ENCODE measurements at regions not wholly inside any gene's neighbourhood (a gene's known extent, or its start where the extent isn't known, plus 50 kb on each side); places are given as distances from the start of the nearest gene placed in this dataset.

DNA sequence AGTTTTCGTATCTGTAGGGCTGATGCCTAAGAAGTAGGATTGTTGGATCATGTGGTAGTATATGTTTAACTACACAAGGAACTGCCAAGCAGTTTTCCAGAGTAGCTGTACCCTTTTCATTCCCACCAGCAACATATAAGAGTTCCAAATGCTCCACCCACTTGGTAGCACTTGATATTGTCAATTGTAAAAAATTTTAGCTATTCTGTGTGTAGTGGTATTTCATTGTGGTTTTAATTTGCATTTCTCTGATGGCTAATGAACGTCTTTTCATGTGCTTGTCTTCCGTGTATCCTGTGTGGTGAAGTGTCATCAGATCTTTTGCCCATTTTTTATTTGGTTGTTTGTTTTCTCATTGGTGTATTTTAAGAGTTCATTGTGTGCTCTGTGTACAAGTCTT lies 69.7 kb downstream of the TANC2 start:
- Histone ChIP-seq H4K20me1 (ENCODE audit: insufficient read depth) (peaks cover 20% of the 10 kb centered on the region), H3K9me2 (no peaks in the 10 kb centered on the region), H3K4me1 (ENCODE audit: control insufficient read depth in 1 of 2, insufficient read depth in 2 of 2, low read depth in 1 of 2, low read length in 1 of 2) (peaks cover 19 to 29% of the 10 kb centered on the region in 2 experiments; a peak in 3 of 4 replicates), H3K4me2 (no peak overlapping the region), H3K27ac (ENCODE audit: low read depth in 2 of 2, low read length in 1 of 2) (peak overlapping the region in 1 of 2 experiments; percentile 20; a peak in 2 of 4 replicates), H3K9ac (no peak overlapping the region), H3K36me3 (replicated peaks in 1 of 2; ENCODE audit: control insufficient read depth in 1 of 2, insufficient read depth in 2 of 2, low read length in 1 of 2) (peaks cover 11 to 21% of the 10 kb centered on the region in 2 experiments), H3K79me2 (ENCODE audit: insufficient read depth) (peaks cover 93% of the 10 kb centered on the region), H3K9me3 (no peaks in the 10 kb centered on the region), H2AFZ (ENCODE audit: low read depth) (no peak overlapping the region), H3K4me3 (ENCODE audit: low read depth in 2 of 2, low read length in 1 of 2) (no peak overlapping the region), H3F3A (replicated peaks; ENCODE audit: insufficient read depth) (peaks cover 21% of the 10 kb centered on the region), H3K27me3 (ENCODE audit: insufficient read depth) (no peaks in the 10 kb centered on the region)
- POLR2A ChIA-PET = no interaction called here
- 73% methylated on average over 3 of the region's 3 CpGs for WGBS (ENCODE audit: low lambda C conversion rate)
- CTCF ChIA-PET = no interaction called here
- no peak for TF ChIP-seq NRF1 (IDR thresholded peaks at IDR 0.05; ENCODE audit: low read depth, low read length)
- TF ChIP-seq ZBTB33 (IDR thresholded peaks at IDR 0.05; ENCODE audit: borderline replicate concordance, low read depth) = 0 out of 2 replicates have a peak, but pooled peaks have one; percentile 2
- no peak for DNase-seq

- POLR2A ChIA-PET = no interaction called here
- Histone ChIP-seq H3K36me3 (replicated peaks in 1 of 2; ENCODE audit: control insufficient read depth in 1 of 2, insufficient read depth in 2 of 2, low read length in 1 of 2) (peaks cover 5 to 6% of the 10 kb centered on the region in 2 experiments), H3K4me1 (ENCODE audit: control insufficient read depth in 1 of 2, insufficient read depth in 2 of 2, low read depth in 1 of 2, low read length in 1 of 2) (peaks cover 24 to 36% of the 10 kb centered on the region in 2 experiments; a peak in 3 of 4 replicates), H4K20me1 (ENCODE audit: insufficient read depth) (peaks cover 28% of the 10 kb centered on the region), H3F3A (replicated peaks; ENCODE audit: insufficient read depth) (peaks cover 19% of the 10 kb centered on the region), H3K79me2 (ENCODE audit: insufficient read depth) (peaks cover 93% of the 10 kb centered on the region), H3K4me3 (ENCODE audit: low read depth in 2 of 2, low read length in 1 of 2) (peak overlapping the region; percentile 13 to 28), H3K9me2 (no peaks in the 10 kb centered on the region), H3K4me2 (peak overlapping the region; percentile 44), H3K27ac (ENCODE audit: low read depth in 2 of 2, low read length in 1 of 2) (peak overlapping the region in 1 of 2 experiments; percentile 59; a peak in 2 of 4 replicates), H3K27me3 (ENCODE audit: insufficient read depth) (no peaks in the 10 kb centered on the region), H3K9me3 (no peaks in the 10 kb centered on the region), H2AFZ (ENCODE audit: low read depth) (no peak overlapping the region), H3K9ac (no peak overlapping the region; the same call in 1 of the 2 replicates)
- peak; percentile 36; the same call in 1 of the 2 replicates for TF ChIP-seq GATA2 (CRISPR knock-in tag; IDR thresholded peaks at IDR 0.05)
- TF ChIP-seq FOXM1 (IDR thresholded peaks at IDR 0.05; ENCODE audit: low read depth) = no peak
- no peak for TF ChIP-seq RFX5 (IDR thresholded peaks at IDR 0.05; ENCODE audit: low read length)
- CTCF ChIA-PET = interaction anchor here (0.7 to 1.9 kb wide), 5 partner anchors 8 to 399 kb away, joined by 3 to 5 read pairs (median 3); no protein-coding TSS in a partner anchor
- WGBS (ENCODE audit: low lambda C conversion rate) = 56% methylated on average over 4 of the region's 4 CpGs
- DNase-seq = no peak
These were observed 73.3 kb downstream of the TANC2 start for GRCh38 chr17:63039342-63039741.

DNA sequence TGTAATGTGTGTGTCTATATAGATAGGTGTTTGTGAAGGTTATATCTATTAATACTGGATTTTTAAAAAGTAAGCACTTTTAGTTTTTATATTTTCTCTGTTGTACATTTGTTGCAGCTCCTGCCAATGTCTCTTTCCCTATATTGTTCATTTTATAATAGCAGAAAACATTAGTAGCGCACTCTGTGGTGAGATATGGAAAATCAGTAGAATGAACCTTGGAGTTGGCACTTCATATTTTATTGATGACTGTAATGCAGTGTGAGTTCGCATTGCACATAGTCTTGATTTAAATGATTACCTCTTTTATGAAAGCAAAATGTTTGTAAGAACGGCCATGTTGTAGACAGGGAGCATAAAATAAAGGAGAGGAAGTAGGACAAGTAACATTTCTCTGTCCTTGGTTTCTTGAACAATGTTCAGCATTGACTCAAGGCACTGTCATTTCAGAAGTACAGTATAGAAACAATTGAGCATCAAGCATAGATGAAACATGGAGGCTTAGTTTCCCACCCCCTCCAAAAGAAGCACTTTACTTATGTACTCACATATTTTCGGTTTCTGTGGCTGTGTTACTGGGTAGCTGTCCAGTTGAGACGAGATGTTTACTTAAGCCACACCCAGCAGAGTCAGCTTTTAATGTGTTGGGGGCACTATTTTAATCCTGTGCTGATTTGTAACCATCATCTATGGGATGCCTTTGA lies 74.0 kb downstream of the TANC2 start:
- no peak overlapping the region for H2AFZ ChIP-seq (ENCODE audit: low read depth)
- H4K20me1 ChIP-seq (ENCODE audit: insufficient read depth) = peaks cover 28% of the 10 kb centered on the region
- TF ChIP-seq REST (IDR thresholded peaks at IDR 0.05; ENCODE audit: low read depth, low read length) = peak; percentile 58; the same call in 1 of the 2 replicates
- 0 out of 2 replicates have a peak, but pooled peaks have one; percentile 12 for TF ChIP-seq FOSL2 (IDR thresholded peaks at IDR 0.05; ENCODE audit: borderline replicate concordance, low read depth)
- no peak for TF ChIP-seq NFIC (IDR thresholded peaks at IDR 0.05; ENCODE audit: borderline replicate concordance)
- peak; percentile 19; the same call in 1 of the 2 replicates for TF ChIP-seq CTCF (IDR thresholded peaks at IDR 0.05)
- no peak for TF ChIP-seq FOXM1 (IDR thresholded peaks at IDR 0.05; ENCODE audit: low read depth)
- TF ChIP-seq TCF12 (IDR thresholded peaks at IDR 0.05) = no peak

More for the DNA sequence above, 74.0 kb downstream of the TANC2 start:
- peaks cover 21% of the 10 kb centered on the region for H3F3A ChIP-seq (replicated peaks; ENCODE audit: insufficient read depth)
- WGBS (ENCODE audit: low lambda C conversion rate) = 73% methylated on average over 5 of the region's 5 CpGs
- H3K27me3 ChIP-seq (ENCODE audit: insufficient read depth) = no peaks in the 10 kb centered on the region
- POLR2A ChIA-PET = interaction anchor here (0.6 kb wide), 1 partner anchor 390 kb away, joined by 3 read pairs; no protein-coding TSS in a partner anchor
- H3K9ac ChIP-seq = no peak overlapping the region
- H3K4me2 ChIP-seq = peak overlapping the region; percentile 44
- H3K79me2 ChIP-seq (ENCODE audit: insufficient read depth) = peaks cover 97% of the 10 kb centered on the region
- peaks cover 0 to 5% of the 10 kb centered on the region in 2 experiments for H3K36me3 ChIP-seq (replicated peaks in 1 of 2; ENCODE audit: control insufficient read depth in 1 of 2, insufficient read depth in 2 of 2, low read length in 1 of 2)
- no peak for DNase-seq
- H3K4me3 ChIP-seq (ENCODE audit: low read depth in 2 of 2, low read length in 1 of 2) = no peak overlapping the region
- peak overlapping the region; percentile 2 to 14; a peak in 3 of 4 replicates for H3K27ac ChIP-seq (ENCODE audit: low read depth in 2 of 2, low read length in 1 of 2)
- H3K9me3 ChIP-seq = no peaks in the 10 kb centered on the region
- CTCF ChIA-PET = interaction anchor here (0.6 to 1.9 kb wide), 11 partner anchors 9 to 400 kb away, joined by 3 to 6 read pairs (median 3); no protein-coding TSS in a partner anchor
- H3K9me2 ChIP-seq = no peaks in the 10 kb centered on the region
- H3K4me1 ChIP-seq (ENCODE audit: control insufficient read depth in 1 of 2, insufficient read depth in 2 of 2, low read depth in 1 of 2, low read length in 1 of 2) = peaks cover 24 to 36% of the 10 kb centered on the region in 2 experiments; a peak in 3 of 4 replicates
